Lower leg skin (tissue), 4 donors: ENCODE measurements at regions not wholly inside any gene's neighbourhood (a gene's known extent, or its start where the extent isn't known, plus 50 kb on each side); places are given as distances from the start of the nearest gene placed in this dataset.

Experiments
- DNase-seq, 2 donors: peaks; one replicate each; pipeline ENCODE4 v3.0.0-alpha.2; 2019; ENCODE audit warnings: low spot score in 2 of 2
- H3K4me3 ChIP-seq: fragments of 200-600 bp; sonication (generic); 2 replicates; pipeline ENCODE4 v1.5.1; 2017; ENCODE audit warnings: mild to moderate bottlenecking, low read depth; ENCODE audit not compliant: poor library complexity, severe bottlenecking
- POLR2A ChIP-seq, 2 donors: fragments of 450-650 bp; IDR thresholded peaks; one replicate each; pipeline ENCODE4 v1.6.1; 2016 to 2017; ENCODE audit warnings: antibody characterized with exemption in 2 of 2, mild to moderate bottlenecking in 1 of 2, moderate library complexity in 1 of 2
- WGBS, 2 donors: methylation state at CpG; one replicate each; pipeline ENCODE4 v1.1.5; 2018; 5-methylcytosine and 5-hydroxymethylcytosine counted together
- intact Hi-C: fragments of 100-400 bp; cut with DNase I; formaldehyde crosslinking; loops from one replicate; pipeline ENCODE4 v1.15.0; 2023; ENCODE audit warnings: low total_unique reads
- TF ChIP-seq, protein P1 (sequence below), 3 donors: fragments of 450-650 bp; IDR thresholded peaks; one replicate each; pipeline ENCODE4 v1.5.1; 2016; ENCODE audit warnings: antibody characterized with exemption in 3 of 3, mild to moderate bottlenecking in 3 of 3, moderate library complexity in 2 of 3

DNA sequence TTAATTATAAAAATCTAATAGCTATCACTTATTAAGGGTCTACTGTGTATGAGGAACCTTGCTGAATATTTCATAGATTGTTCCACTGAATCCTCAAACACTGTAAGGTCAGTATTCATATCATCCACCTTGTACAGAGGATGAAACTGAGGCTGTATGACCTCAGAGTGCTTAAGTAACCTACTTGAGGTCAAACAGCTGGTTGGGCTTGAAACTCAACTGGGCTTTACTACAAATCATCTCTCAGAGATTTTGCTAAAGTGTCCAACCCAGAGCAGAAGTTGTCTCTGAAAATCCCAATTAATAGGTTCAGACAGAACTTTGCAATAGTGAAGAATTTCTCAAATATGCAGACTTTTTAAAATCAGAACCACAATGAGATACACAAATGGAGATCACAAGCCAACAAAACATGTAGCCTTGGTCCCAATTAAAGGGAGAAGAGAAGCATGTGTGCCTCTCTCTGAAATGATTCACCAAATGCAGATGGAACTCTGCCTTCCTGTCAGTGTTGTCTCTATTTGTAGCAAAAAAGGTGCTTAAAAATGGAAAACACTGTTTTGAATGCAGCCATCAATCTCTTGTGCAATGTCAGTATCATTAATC is 131.4 kb downstream of the FAM114A2 start:
- no peak for DNase-seq
- TF ChIP-seq, protein P1, sequence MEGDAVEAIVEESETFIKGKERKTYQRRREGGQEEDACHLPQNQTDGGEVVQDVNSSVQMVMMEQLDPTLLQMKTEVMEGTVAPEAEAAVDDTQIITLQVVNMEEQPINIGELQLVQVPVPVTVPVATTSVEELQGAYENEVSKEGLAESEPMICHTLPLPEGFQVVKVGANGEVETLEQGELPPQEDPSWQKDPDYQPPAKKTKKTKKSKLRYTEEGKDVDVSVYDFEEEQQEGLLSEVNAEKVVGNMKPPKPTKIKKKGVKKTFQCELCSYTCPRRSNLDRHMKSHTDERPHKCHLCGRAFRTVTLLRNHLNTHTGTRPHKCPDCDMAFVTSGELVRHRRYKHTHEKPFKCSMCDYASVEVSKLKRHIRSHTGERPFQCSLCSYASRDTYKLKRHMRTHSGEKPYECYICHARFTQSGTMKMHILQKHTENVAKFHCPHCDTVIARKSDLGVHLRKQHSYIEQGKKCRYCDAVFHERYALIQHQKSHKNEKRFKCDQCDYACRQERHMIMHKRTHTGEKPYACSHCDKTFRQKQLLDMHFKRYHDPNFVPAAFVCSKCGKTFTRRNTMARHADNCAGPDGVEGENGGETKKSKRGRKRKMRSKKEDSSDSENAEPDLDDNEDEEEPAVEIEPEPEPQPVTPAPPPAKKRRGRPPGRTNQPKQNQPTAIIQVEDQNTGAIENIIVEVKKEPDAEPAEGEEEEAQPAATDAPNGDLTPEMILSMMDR (IDR thresholded peaks at IDR 0.05), result no peak
- TF ChIP-seq POLR2A (IDR thresholded peaks at IDR 0.05), result no peak
- H3K4me3 ChIP-seq, result no peak overlapping the region
- intact Hi-C loops, result no loop called here

DNA sequence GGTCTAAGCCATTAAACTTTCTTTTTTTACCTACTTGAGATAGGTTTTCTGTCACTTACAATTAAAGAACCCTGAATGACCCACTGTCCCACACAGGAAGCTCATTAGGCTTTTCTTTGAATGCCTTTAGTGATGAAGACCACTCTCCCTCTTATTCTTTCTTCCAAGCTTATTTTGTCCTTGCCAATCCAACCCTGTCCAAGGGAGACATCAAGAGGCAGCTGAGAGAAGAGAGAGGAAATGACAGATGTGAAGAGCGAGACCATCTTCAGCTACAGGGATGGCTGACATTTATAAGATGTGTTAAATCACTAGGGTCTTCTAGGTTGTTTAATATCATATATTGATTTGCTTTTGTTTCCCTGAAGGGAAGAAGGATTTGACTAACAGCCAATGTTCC is 133.5 kb downstream of the FAM114A2 start:
- DNase-seq, result no peak
- TF ChIP-seq, protein P1 (IDR thresholded peaks at IDR 0.05), result no peak
- WGBS, 2 donors, result 82 to 84% methylated on average over 1 of the region's 1 CpG

DNA sequence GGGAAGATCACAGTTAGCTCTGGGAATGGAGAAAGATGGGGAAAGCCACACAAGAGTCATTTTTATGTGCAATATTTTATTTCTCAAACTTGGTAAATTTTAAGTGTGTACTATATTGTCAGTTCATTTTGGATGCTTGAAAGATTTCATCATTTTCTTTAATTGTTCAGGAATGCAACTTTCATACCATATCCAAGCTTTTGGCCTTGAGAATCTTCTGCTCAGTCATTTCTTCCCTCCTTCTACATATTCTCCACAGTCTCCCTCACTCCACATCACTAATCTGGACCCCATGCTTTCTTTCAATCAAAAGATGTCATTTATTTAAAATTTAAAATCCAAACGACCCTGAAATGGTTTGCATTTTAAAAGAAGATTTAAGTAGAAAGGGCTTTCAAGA is 135.4 kb downstream of the FAM114A2 start:
- H3K4me3 ChIP-seq, result no peak overlapping the region
- DNase-seq, result no peak
- no peak for TF ChIP-seq POLR2A (IDR thresholded peaks at IDR 0.05)
- TF ChIP-seq, protein P1 (IDR thresholded peaks at IDR 0.05), result no peak
- intact Hi-C loops, result no loop called here
- 12 to 26% methylated on average over 1 of the region's 1 CpG for WGBS, 2 donors

More for the DNA sequence above, 133.5 kb downstream of the FAM114A2 start:
- intact Hi-C loops, result no loop called here
- H3K4me3 ChIP-seq, result no peak overlapping the region

DNA sequence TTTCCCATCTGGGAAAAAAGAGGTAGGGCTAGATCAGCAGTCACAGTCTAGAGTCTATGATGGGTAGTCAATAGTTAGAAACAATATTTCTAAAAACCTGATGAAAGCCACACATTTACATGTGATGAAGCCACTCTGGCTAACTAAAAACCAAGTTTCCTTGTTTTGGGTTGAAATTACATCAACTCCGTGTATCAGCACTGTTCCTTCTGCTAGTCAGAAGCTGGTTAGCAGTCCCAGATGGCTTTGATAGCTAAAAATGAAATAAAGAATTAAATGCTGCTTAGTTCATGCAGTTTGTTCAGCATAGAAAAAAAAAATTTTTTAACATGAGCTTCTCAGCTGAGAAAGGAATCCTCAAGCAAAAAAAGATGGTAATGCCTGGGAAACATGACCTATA is 136.7 kb downstream of the FAM114A2 start:
- intact Hi-C loops, result no loop called here
- no peak for DNase-seq
- TF ChIP-seq POLR2A (IDR thresholded peaks at IDR 0.05), result no peak
- TF ChIP-seq, protein P1 (IDR thresholded peaks at IDR 0.05), result no peak
- 32 to 53% methylated on average over 1 of the region's 1 CpG for WGBS, 2 donors
- no peak overlapping the region for H3K4me3 ChIP-seq

GRCh38 chr5:153901449-153901848 is 137.3 kb downstream of the FAM114A2 start:
- 43 to 47% methylated on average over 3 of the region's 3 CpGs for WGBS, 2 donors
- DNase-seq, result no peak
- intact Hi-C loops, result no loop called here
- no peak overlapping the region for H3K4me3 ChIP-seq
- no peak for TF ChIP-seq POLR2A (IDR thresholded peaks at IDR 0.05)

GRCh38 chr5:153900703-153901395 is 137.9 kb downstream of the FAM114A2 start:
- intact Hi-C loops, result no loop called here
- 19 to 24% methylated on average over 3 of the region's 3 CpGs for WGBS, 2 donors
- TF ChIP-seq, protein P1 (IDR thresholded peaks at IDR 0.05), result no peak
- no peak for TF ChIP-seq POLR2A (IDR thresholded peaks at IDR 0.05)

More at GRCh38 chr5:153900703-153901395, 137.9 kb downstream of the FAM114A2 start:
- DNase-seq, result peak in 1 of 2 donors; percentile 21
- no peak overlapping the region for H3K4me3 ChIP-seq
